HCT116 (cell line): ENCODE measurements at regions not wholly inside any gene's neighbourhood (a gene's known extent, or its start where the extent isn't known, plus 50 kb on each side); places are given as distances from the start of the nearest gene placed in this dataset.

ENCODE experiments used
- ATAC-seq: fragments of 200-7000 bp; cut with Tn5 transposase; 2 replicates; pipeline ENCODE4 v1.9.1; 2020; ENCODE audit warnings: mild to moderate bottlenecking, moderate library complexity
- BruUV-seq: library from RNA; stranded (reverse); fragments of 400-500 nt; replicated peaks from 2 replicates; lab custom pipeline; 2021; lab: Mats Ljungman, UMichigan
- CTCF ChIA-PET: fragments of 300-600 bp; sonication (Branson Sonifier 250); formaldehyde crosslinking; loops from one replicate; lab custom pipeline; 2021; ENCODE audit warnings: antibody characterized with exemption; lab: Charles Lee
- POLR2A ChIA-PET: fragments of 300-600, 350-600 bp; sonication (Branson Sonifier 250); formaldehyde crosslinking; loops from one replicate; lab custom pipeline; 2021; ENCODE audit warnings: antibody characterized with exemption; lab: Charles Lee
- RAD21 ChIA-PET, 2 experiments: fragments of 300-600 bp; sonication (Branson Sonifier 250); formaldehyde crosslinking; loops; one replicate each; lab custom pipeline; 2023; ENCODE audit warnings: low total read pairs in 2 of 2; ENCODE audit not compliant: uncharacterized antibody in 2 of 2, unreplicated experiment in 2 of 2, low non-redundant PET in 1 of 2; lab: Charles Lee
- DNase-seq: peaks from one replicate; pipeline ENCODE4 v3.0.0-alpha.2; 2010; ENCODE audit warnings: low read depth, low spot score
- H2AFZ ChIP-seq: fragments of 200-600 bp; shearing (Covaris generic), sonication (generic); 2 replicates; pipeline ENCODE4 v1.6.1; 2017; ENCODE audit warnings: low read depth, mixed run types, mixed read lengths, antibody characterized with exemption, low read length; ENCODE audit not compliant: poor library complexity, severe bottlenecking
- H3K27ac ChIP-seq: 2 replicates; pipeline ENCODE4 v1.5.1; 2012; ENCODE audit warnings: low read depth, low read length
- H3K27me3 ChIP-seq: fragments of 200-600 bp; sonication (generic); 2 replicates; pipeline ENCODE4 v1.6.1; 2016; ENCODE audit warnings: mixed run types, low read length, mixed read lengths; ENCODE audit not compliant: insufficient read depth
- H3K36me3 ChIP-seq, 2 experiments: fragments of 200-500 bp in 1 of 2; fragments of 200-600 bp in 1 of 2; sonication (Bioruptor generic) in 1 of 2; sonication (generic) in 1 of 2; 2 replicates each; pipeline versions ENCODE4 v1.5.1 to v1.6.1; 2014 to 2016; ENCODE audit warnings: low read length in 2 of 2, inconsistent platforms in 1 of 2, mixed read lengths in 1 of 2, mixed run types in 1 of 2; ENCODE audit not compliant: insufficient read depth in 2 of 2, control insufficient read depth in 1 of 2
- H3K4me1 ChIP-seq, 2 experiments: fragments of 200-600 bp in 1 of 2; sonication (generic) in 1 of 2; 2 replicates each; pipeline versions ENCODE4 v1.5.1 to v1.6.1; 2012 to 2017; ENCODE audit warnings: low read length in 2 of 2, inconsistent platforms in 1 of 2, mild to moderate bottlenecking in 1 of 2, mixed read lengths in 1 of 2, mixed run types in 1 of 2, moderate library complexity in 1 of 2; ENCODE audit not compliant: insufficient read depth in 2 of 2, control insufficient read depth in 1 of 2
- H3K4me2 ChIP-seq: fragments of 200-600 bp; sonication (generic); 2 replicates; pipeline ENCODE4 v1.6.1; 2017; ENCODE audit warnings: mixed run types, low read length, mixed read lengths
- H3K4me3 ChIP-seq, 2 experiments: fragments of 200-600 bp in 1 of 2; sonication (generic) in 1 of 2; replicated peaks in 1 of 2; 2 replicates each; pipeline ENCODE4 v1.5.1; 2011 to 2016; ENCODE audit warnings: low read length in 2 of 2, control low read depth in 1 of 2, low read depth in 1 of 2, mild to moderate bottlenecking in 1 of 2, mixed read lengths in 1 of 2, mixed run types in 1 of 2
- H3K79me2 ChIP-seq: fragments of 200-600 bp; sonication (generic); 2 replicates; pipeline ENCODE4 v1.6.1; 2017; ENCODE audit warnings: mild to moderate bottlenecking, mixed run types, low read length, moderate library complexity, mixed read lengths; ENCODE audit not compliant: insufficient read depth
- H3K9ac ChIP-seq: fragments of 200-600 bp; sonication (generic); 2 replicates; pipeline ENCODE4 v1.6.1; 2016; ENCODE audit warnings: low read length, mixed read lengths
- H3K9me2 ChIP-seq: fragments of 200-600 bp; sonication (generic), shearing (Covaris generic); 2 replicates; pipeline ENCODE4 v1.6.1; 2017; ENCODE audit warnings: mixed run types, mild to moderate bottlenecking, moderate library complexity; ENCODE audit not compliant: insufficient read depth
- H3K9me3 ChIP-seq, 2 experiments: fragments of 200-500 bp in 1 of 2; fragments of 200-600 bp in 1 of 2; sonication (Bioruptor generic) in 1 of 2; sonication (generic) in 1 of 2; 2 replicates each; pipeline ENCODE4 v1.6.1; 2014 to 2017; ENCODE audit warnings: low read length in 2 of 2, mixed read lengths in 2 of 2, inconsistent platforms in 1 of 2, low read depth in 1 of 2, mild to moderate bottlenecking in 1 of 2, mixed run types in 1 of 2, moderate library complexity in 1 of 2; ENCODE audit not compliant: control insufficient read depth in 1 of 2, insufficient read depth in 1 of 2
- H4K20me1 ChIP-seq: fragments of 200-600 bp; sonication (generic), shearing (Covaris generic); 2 replicates; pipeline ENCODE4 v1.6.1; 2017; ENCODE audit warnings: mixed run types, mild to moderate bottlenecking, moderate library complexity; ENCODE audit not compliant: insufficient read depth
- POLR2AphosphoS5 ChIP-seq: IDR thresholded peaks from 2 replicates; pipeline ENCODE4 v1.6.1; 2011; ENCODE audit warnings: mild to moderate bottlenecking, low read depth, low read length, moderate library complexity
- REST ChIP-seq: IDR thresholded peaks from 2 replicates; pipeline ENCODE4 v1.6.1; 2012; ENCODE audit warnings: low read depth
- SP1 ChIP-seq: IDR thresholded peaks from 2 replicates; pipeline ENCODE4 v1.6.1; 2012; ENCODE audit warnings: low read depth
- ZNF274 ChIP-seq: fragments of 200-500 bp; sonication (Bioruptor generic); IDR thresholded peaks from 2 replicates; pipeline ENCODE4 v1.6.1; 2014; ENCODE audit warnings: mild to moderate bottlenecking, low read depth, low read length, inconsistent platforms
- intact Hi-C: fragments of 100-400 bp; cut with micrococcal nuclease; formaldehyde crosslinking; loops from 2 replicates; pipeline ENCODE4 v1.10.0; 2022

GRCh38 chr3:178397836-178398235 lies 138.4 kb upstream of the KCNMB2 start (continued):
- TF ChIP-seq REST: no peak
- no peak for TF ChIP-seq SP1

GRCh38 chr3:178404961-178405360 lies 131.3 kb upstream of the KCNMB2 start:
- Histone ChIP-seq H3K9ac (no peak overlapping the region), H3K79me2 (no peaks in the 10 kb centered on the region), H4K20me1 (no peaks in the 10 kb centered on the region), H3K9me2 (no peaks in the 10 kb centered on the region), H3K36me3 (no peaks in the 10 kb centered on the region), H3K4me2 (no peak overlapping the region), H3K27me3 (no peaks in the 10 kb centered on the region), H2AFZ (no peak overlapping the region), H3K4me3 (no peak overlapping the region), H3K27ac (no peak overlapping the region), H3K4me1 (no peaks in the 10 kb centered on the region), H3K9me3 (no peaks in the 10 kb centered on the region)
- ChIA-PET CTCF (no interaction called here), RAD21 (no interaction called here), POLR2A (no interaction called here)
- TF ChIP-seq POLR2AphosphoS5: no peak
- TF ChIP-seq ZNF274: no peak
- BruUV-seq: no TSS peak
- ATAC-seq: no peak
- DNase-seq: no peak
- intact Hi-C loops: no loop called here
